Peyer's patch (tissue), 4 donors: ENCODE measurements at regions not wholly inside any gene's neighbourhood (a gene's known extent, or its start where the extent isn't known, plus 50 kb on each side); places are given as distances from the start of the nearest gene placed in this dataset.

Experiments
- POLR2A ChIP-seq, 2 donors: fragments of 450-650 bp; IDR thresholded peaks; one replicate each; pipeline ENCODE4 v1.5.1; 2017; ENCODE audit warnings: antibody characterized with exemption in 2 of 2, mild to moderate bottlenecking in 2 of 2, moderate library complexity in 2 of 2
- TF ChIP-seq, protein P1 (sequence below), 6 experiments: fragments of 450-650 bp in 4 of 6; fragments of 200-600 bp in 2 of 6; sonication (generic) in 1 of 6; IDR thresholded peaks; one replicate each; pipeline ENCODE4 v1.5.1; 2017 to 2019; ENCODE audit warnings: antibody characterized with exemption in 6 of 6, mild to moderate bottlenecking in 3 of 6, moderate library complexity in 1 of 6

DNA sequence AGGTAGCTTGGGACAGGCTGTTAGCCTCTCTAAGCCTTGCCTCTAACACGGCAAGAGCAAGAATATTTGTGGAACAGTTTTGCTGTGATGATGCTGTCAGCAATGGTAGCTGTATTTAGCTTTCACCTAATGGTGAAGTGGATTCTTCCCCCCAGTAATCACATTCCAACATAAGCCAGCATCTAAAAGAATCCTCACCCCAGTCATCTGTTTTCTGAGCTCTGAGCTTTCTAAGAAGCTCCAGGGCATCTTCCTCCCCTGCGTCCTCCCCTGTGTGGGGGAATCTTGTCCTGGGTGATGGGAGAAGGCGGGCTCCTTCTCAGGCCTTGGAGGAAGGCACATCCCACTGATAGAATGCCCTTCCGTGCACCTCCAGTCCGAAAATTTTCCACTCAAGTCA lies 367.6 kb downstream of the BRD1 start:
- TF ChIP-seq, protein P1, sequence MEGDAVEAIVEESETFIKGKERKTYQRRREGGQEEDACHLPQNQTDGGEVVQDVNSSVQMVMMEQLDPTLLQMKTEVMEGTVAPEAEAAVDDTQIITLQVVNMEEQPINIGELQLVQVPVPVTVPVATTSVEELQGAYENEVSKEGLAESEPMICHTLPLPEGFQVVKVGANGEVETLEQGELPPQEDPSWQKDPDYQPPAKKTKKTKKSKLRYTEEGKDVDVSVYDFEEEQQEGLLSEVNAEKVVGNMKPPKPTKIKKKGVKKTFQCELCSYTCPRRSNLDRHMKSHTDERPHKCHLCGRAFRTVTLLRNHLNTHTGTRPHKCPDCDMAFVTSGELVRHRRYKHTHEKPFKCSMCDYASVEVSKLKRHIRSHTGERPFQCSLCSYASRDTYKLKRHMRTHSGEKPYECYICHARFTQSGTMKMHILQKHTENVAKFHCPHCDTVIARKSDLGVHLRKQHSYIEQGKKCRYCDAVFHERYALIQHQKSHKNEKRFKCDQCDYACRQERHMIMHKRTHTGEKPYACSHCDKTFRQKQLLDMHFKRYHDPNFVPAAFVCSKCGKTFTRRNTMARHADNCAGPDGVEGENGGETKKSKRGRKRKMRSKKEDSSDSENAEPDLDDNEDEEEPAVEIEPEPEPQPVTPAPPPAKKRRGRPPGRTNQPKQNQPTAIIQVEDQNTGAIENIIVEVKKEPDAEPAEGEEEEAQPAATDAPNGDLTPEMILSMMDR (IDR thresholded peaks at IDR 0.05), result no peak
- TF ChIP-seq POLR2A (IDR thresholded peaks at IDR 0.05), result no peak
